Breast epithelium (tissue), 3 donors: ENCODE measurements at regions not wholly inside any gene's neighbourhood (a gene's known extent, or its start where the extent isn't known, plus 50 kb on each side); places are given as distances from the start of the nearest gene placed in this dataset.

Experiments used
- POLR2AphosphoS5 ChIP-seq, 3 donors: sonication (generic); formaldehyde crosslinking; IDR thresholded peaks; one replicate each; pipeline ENCODE4 v1.6.1; 2017; ENCODE audit warnings: antibody characterized with exemption in 3 of 3
- TF ChIP-seq, protein P1 (sequence below), 3 donors: fragments of 450-650 bp; IDR thresholded peaks; one replicate each; pipeline ENCODE4 v1.5.1; 2016 to 2017; ENCODE audit warnings: antibody characterized with exemption in 3 of 3, mild to moderate bottlenecking in 3 of 3, moderate library complexity in 3 of 3

DNA sequence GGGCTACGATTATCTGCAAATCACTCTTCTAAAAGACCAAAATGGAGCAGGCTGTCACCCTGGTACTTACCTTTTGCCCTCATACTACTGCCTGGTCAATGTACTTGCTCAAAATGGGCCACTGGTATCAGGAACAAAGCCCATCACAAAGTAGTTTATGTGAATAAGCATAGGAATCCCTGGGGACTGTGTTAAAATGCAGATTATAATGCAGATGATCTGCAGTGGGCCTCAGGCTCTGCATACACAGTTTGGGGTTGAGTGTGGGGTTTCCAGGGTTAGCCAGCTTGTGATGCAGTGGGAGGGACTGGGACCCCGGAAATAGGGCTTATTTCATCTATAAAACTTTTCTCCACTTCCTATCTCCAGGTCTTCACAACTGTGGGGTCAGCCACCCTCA, 173.1 kb downstream of the HSD17B3 start:
- TF ChIP-seq, protein P1, sequence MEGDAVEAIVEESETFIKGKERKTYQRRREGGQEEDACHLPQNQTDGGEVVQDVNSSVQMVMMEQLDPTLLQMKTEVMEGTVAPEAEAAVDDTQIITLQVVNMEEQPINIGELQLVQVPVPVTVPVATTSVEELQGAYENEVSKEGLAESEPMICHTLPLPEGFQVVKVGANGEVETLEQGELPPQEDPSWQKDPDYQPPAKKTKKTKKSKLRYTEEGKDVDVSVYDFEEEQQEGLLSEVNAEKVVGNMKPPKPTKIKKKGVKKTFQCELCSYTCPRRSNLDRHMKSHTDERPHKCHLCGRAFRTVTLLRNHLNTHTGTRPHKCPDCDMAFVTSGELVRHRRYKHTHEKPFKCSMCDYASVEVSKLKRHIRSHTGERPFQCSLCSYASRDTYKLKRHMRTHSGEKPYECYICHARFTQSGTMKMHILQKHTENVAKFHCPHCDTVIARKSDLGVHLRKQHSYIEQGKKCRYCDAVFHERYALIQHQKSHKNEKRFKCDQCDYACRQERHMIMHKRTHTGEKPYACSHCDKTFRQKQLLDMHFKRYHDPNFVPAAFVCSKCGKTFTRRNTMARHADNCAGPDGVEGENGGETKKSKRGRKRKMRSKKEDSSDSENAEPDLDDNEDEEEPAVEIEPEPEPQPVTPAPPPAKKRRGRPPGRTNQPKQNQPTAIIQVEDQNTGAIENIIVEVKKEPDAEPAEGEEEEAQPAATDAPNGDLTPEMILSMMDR (IDR thresholded peaks at IDR 0.05), result no peak
- TF ChIP-seq POLR2AphosphoS5 (IDR thresholded peaks at IDR 0.05), result no peak
